ENCODE measurements at regions not wholly inside any gene's neighbourhood (a gene's known extent, or its start where the extent isn't known, plus 50 kb on each side); places are given as distances from the start of the nearest gene placed in this dataset.

- no peak for DNase-seq
Observed at GRCh38 chr1:29655945-29656850, 419.9 kb downstream of the PTPRU start.

GRCh38 chr1:29655145-29655544 lies 418.8 kb downstream of the PTPRU start:
- no peak for DNase-seq

- DNase-seq, result no peak
Observed at GRCh38 chr1:29653886-29654450, 417.6 kb downstream of the PTPRU start.

GRCh38 chr1:29653034-29653810 lies 416.9 kb downstream of the PTPRU start:
- DNase-seq, result no peak

GRCh38 chr1:29651684-29652665 lies 415.7 kb downstream of the PTPRU start:
- DNase-seq, result no peak

GRCh38 chr1:29651246-29651645 lies 414.9 kb downstream of the PTPRU start:
- no peak for DNase-seq

- no peak for DNase-seq
Observed at GRCh38 chr1:29650476-29650875, 414.2 kb downstream of the PTPRU start.

GRCh38 chr1:29650041-29650400 lies 413.7 kb downstream of the PTPRU start:
- no peak for DNase-seq

- no peak for DNase-seq
Observed at GRCh38 chr1:29649189-29650040, 413.1 kb downstream of the PTPRU start.

- no peak for DNase-seq
Observed at GRCh38 chr1:29648798-29649188, 412.5 kb downstream of the PTPRU start.

- no peak for DNase-seq
Observed at GRCh38 chr1:29648026-29648425, 411.7 kb downstream of the PTPRU start.

- no peak for DNase-seq
Observed at GRCh38 chr1:29647581-29647980, 411.3 kb downstream of the PTPRU start.

- no peak for DNase-seq
Observed at GRCh38 chr1:29646161-29646775, 409.9 kb downstream of the PTPRU start.

- no peak for DNase-seq
Observed at GRCh38 chr1:29645586-29645985, 409.3 kb downstream of the PTPRU start.

GRCh38 chr1:29644812-29645211 lies 408.5 kb downstream of the PTPRU start:
- DNase-seq, result no peak

GRCh38 chr1:29643838-29644440 lies 407.6 kb downstream of the PTPRU start:
- DNase-seq, result no peak

- DNase-seq, result no peak
Observed at GRCh38 chr1:29643281-29643680, 407.0 kb downstream of the PTPRU start.

- DNase-seq, result no peak
Observed at GRCh38 chr1:29642519-29642918, 406.2 kb downstream of the PTPRU start.

GRCh38 chr1:29641921-29642320 lies 405.6 kb downstream of the PTPRU start:
- DNase-seq, result no peak

GRCh38 chr1:29640428-29640785 lies 404.1 kb downstream of the PTPRU start:
- no peak for DNase-seq
